Pancreas (tissue), 10 donors: ENCODE measurements at regions not wholly inside any gene's neighbourhood (a gene's known extent, or its start where the extent isn't known, plus 50 kb on each side); places are given as distances from the start of the nearest gene placed in this dataset.

Experiments used
- ATAC-seq, 4 donors: fragments of 200-7000 bp; cut with Tn5 transposase; one replicate each; pipeline versions ENCODE4 v1.8.0 to v1.9.1; 2020; ENCODE audit warnings: mild to moderate bottlenecking in 4 of 4, moderate library complexity in 4 of 4
- DNase-seq, 6 donors: peaks; one replicate each; pipeline ENCODE4 v3.0.0-alpha.2; 2020
- FAIRE-seq: peaks from 2 replicates; lab custom pipeline; 2012; peaks lifted over from hg19 to GRCh38; lab: Jason Lieb, UNC
- H3K27ac ChIP-seq, 4 donors: fragments of 200-600 bp; sonication (generic); 1 replicate in 3 of 4; 2 replicates in 1 of 4; pipeline versions ENCODE4 v1.5.0 to v1.8.0; 2020
- H3K27me3 ChIP-seq, 4 donors: fragments of 200-600 bp; one replicate each; pipeline ENCODE4 v1.8.0; 2021
- H3K36me3 ChIP-seq, 3 donors: fragments of 200-600 bp; sonication (generic) in 1 of 3; one replicate each; pipeline versions ENCODE4 v1.5.0 to v1.8.0; 2020 to 2021
- H3K4me1 ChIP-seq, 3 donors: fragments of 200-600 bp; one replicate each; pipeline ENCODE4 v1.8.0; 2021
- H3K4me3 ChIP-seq, 4 donors: fragments of 200-600 bp; sonication (generic) in 2 of 4; one replicate each; pipeline versions ENCODE4 v1.5.0 to v1.8.0; 2020 to 2021
- H3K9me3 ChIP-seq, 4 donors: fragments of 200-600 bp; one replicate each; pipeline ENCODE4 v1.8.0; 2021
- CTCF ChIP-seq, 4 donors: fragments of 200-600 bp; sonication (generic) in 3 of 4; IDR thresholded peaks; one replicate each; pipeline versions ENCODE4 v1.5.0 to v1.8.0; 2021; ENCODE audit warnings: antibody characterized with exemption in 4 of 4
- WGBS, 2 donors: extraction: QIAGEN DNeasy Blood & Tissue Kit; methylation state at CpG; one replicate each; pipeline ENCODE4 v1.1.7; 2013; 5-methylcytosine and 5-hydroxymethylcytosine counted together
- intact Hi-C, 3 donors: fragments of 100-400 bp; cut with DNase I; formaldehyde crosslinking; loops; one replicate each; pipeline versions ENCODE4 v1.11.1 to v1.14.2; 2022
- donor health status: healthy with polysubstance abuse.
- donor health status: DM: no; HTN: no; CAD: no; lungs with moderate emphysema.
- donor health status: DM: no; HTN: no; CAD: no.
- donor health status: control.
- donor health status: control.
- donor health status: Bipolar disorder and iron deficiency.
- donor health status: DM: yes; HTN: yes; CAD: no.
- donor health status: DM: no; HTN: no; CAD: no.
- donor health status: DM: no; HTN: no; CAD: no.
- donor health status: DM: yes; HTN: yes; CAD: no.

GRCh38 chr12:17192721-17193120, 586.8 kb upstream of the LMO3 start:
- FAIRE-seq (no peak), DNase-seq (no peak), ATAC-seq (no peak)
- Histone ChIP-seq H3K4me3 (no peak overlapping the region), H3K4me1 (no peaks in the 10 kb centered on the region), H3K9me3 (no peaks in the 10 kb centered on the region), H3K36me3 (no peaks in the 10 kb centered on the region), H3K27ac (no peak overlapping the region), H3K27me3 (no peaks in the 10 kb centered on the region)
- intact Hi-C loops: no loop called here
- WGBS, 2 donors: 39 to 42% methylated on average over 1 of the region's 1 CpG
- TF ChIP-seq CTCF (IDR thresholded peaks at IDR 0.05): no peak

DNA sequence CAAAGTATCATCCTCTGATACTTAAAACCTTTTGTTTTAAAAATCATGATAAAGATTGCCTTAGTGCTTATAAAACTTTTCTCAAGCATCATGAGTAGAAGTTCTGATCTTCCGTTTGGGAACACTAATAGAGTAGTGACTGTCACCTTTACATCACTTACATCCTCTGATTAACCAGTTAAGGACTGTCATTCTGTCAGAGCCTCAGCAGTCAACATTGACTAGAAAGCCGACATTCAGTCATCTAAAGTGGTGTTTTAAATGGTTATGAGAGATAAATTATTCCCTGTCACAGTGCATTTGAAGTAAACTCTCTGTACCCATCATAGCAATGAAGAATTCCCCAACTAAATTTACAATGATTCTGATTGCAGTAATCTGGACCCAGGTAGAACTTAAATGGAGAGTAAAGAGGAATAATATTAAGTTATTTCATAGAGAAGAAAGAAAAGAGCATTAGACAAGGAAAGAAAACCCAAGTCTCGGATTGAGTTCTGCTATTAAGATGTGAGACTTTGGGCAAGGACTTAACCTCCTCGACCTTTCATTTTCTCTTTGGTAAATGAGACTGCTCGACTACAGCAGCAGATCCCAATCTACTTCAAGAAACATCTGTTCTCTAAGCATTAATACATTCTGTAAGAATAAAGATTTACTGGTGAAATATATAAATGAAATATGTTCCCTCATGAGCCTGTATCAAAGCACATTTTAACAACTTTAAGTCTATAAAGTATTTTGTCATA, 563.9 kb upstream of the LMO3 start:
- ATAC-seq (no peak), DNase-seq (no peak), FAIRE-seq (no peak)
- WGBS, 2 donors: 42 to 48% methylated on average over 5 of the region's 5 CpGs
- no peak overlapping the region for H3K4me3 ChIP-seq
- H3K27me3 ChIP-seq: no peaks in the 10 kb centered on the region
- intact Hi-C loops: no loop called here
- H3K9me3 ChIP-seq: no peaks in the 10 kb centered on the region
- no peaks in the 10 kb centered on the region for H3K4me1 ChIP-seq
- no peak for TF ChIP-seq CTCF (IDR thresholded peaks at IDR 0.05)
- no peaks in the 10 kb centered on the region for H3K36me3 ChIP-seq
- no peak overlapping the region for H3K27ac ChIP-seq

GRCh38 chr12:17159506-17160300, 553.7 kb upstream of the LMO3 start:
- no peak for DNase-seq
- Histone ChIP-seq H3K9me3 (no peaks in the 10 kb centered on the region), H3K4me1 (no peaks in the 10 kb centered on the region), H3K36me3 (no peaks in the 10 kb centered on the region), H3K27ac (no peak overlapping the region), H3K27me3 (no peaks in the 10 kb centered on the region), H3K4me3 (no peak overlapping the region)
- FAIRE-seq: no peak
- ATAC-seq: no peak
- intact Hi-C loops: no loop called here
- no peak for TF ChIP-seq CTCF (IDR thresholded peaks at IDR 0.05)
- WGBS, 2 donors: 60 to 66% methylated on average over 12 of the region's 12 CpGs

GRCh38 chr12:17158201-17158600, 552.2 kb upstream of the LMO3 start:
- Histone ChIP-seq H3K4me1 (no peaks in the 10 kb centered on the region), H3K4me3 (no peak overlapping the region), H3K36me3 (no peaks in the 10 kb centered on the region), H3K27me3 (no peaks in the 10 kb centered on the region), H3K9me3 (no peaks in the 10 kb centered on the region), H3K27ac (no peak overlapping the region)
- DNase-seq (no peak), FAIRE-seq (no peak), ATAC-seq (no peak)
- no peak for TF ChIP-seq CTCF (IDR thresholded peaks at IDR 0.05)
- WGBS, 2 donors: 72 to 73% methylated on average over 1 of the region's 1 CpG
- intact Hi-C loops: no loop called here

GRCh38 chr12:17151917-17152316, 546.0 kb upstream of the LMO3 start:
- DNase-seq: no peak
- H3K4me1 ChIP-seq: no peaks in the 10 kb centered on the region
- H3K9me3 ChIP-seq: no peaks in the 10 kb centered on the region
- no peak overlapping the region for H3K27ac ChIP-seq
- H3K27me3 ChIP-seq: no peaks in the 10 kb centered on the region
- FAIRE-seq: no peak
- ATAC-seq: no peak
- intact Hi-C loops: no loop called here
- no peak for TF ChIP-seq CTCF (IDR thresholded peaks at IDR 0.05)
- no peak overlapping the region for H3K4me3 ChIP-seq
- H3K36me3 ChIP-seq: no peaks in the 10 kb centered on the region
- 43 to 63% methylated on average over 2 of the region's 2 CpGs for WGBS, 2 donors
